Activated T-helper 9 cell treated with anti-CD3 and anti-CD28 coated beads, Interleukin-2, amount 50 U/mL, for 16 hours (primary cell): ENCODE measurements at regions not wholly inside any gene's neighbourhood (a gene's known extent, or its start where the extent isn't known, plus 50 kb on each side); places are given as distances from the start of the nearest gene placed in this dataset.

Source experiments
- DNase-seq: peaks from one replicate; pipeline ENCODE4 v3.0.0-alpha.2; 2020; ENCODE audit warnings: low read depth

GRCh38 chr14:56918849-56919574, 108.7 kb upstream of the OTX2 start:
- DNase-seq, result no peak

DNA sequence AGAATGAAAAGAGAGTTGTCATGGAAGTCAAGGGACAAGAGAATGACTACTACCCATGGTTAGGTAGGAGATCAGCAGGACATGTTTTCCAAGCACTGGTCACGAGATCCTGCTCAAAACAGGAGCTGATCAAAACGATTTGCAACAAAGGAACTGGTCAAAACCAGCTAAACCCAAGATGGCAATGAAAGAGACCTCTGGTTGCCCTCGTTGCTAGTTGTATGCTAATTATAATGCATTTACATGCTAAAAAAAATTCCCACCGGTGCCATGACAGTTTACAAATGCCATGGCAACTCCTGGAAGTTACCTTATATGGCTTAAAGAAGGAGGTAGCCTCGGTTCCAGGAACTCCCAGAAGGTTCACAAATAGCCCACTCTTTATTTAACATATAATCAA, 95.0 kb upstream of the OTX2 start:
- DNase-seq, result no peak

DNA sequence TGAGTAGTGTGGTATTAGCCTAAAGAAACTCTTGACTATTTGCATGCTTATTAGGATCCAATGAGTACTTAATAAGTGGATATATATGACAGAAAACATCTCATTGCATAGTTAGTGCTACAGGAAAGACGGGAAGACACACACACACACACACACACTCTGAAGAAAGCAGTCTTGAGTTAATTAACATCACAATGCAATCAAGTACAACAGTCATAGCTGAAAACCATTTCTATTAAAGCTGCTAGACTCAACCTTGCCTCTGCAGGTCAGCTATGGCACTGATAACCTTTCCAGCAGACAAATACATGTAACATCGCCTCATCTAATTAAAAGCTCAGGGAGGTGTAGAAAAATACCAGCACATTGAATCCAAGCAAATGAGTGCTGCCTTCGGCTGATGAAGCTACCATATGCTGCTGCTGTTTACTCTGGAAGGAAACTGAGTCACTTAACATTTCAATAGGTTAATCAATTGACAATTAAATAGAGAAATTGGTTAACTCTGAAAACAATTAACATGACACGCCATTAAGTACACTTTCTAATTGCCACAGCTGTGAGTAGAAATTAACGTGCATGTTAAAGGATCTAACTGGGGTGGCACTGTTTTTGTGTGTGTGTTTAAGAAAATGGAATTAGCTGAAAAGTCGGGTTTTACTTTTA, 93.2 kb upstream of the OTX2 start:
- DNase-seq, result no peak

DNA sequence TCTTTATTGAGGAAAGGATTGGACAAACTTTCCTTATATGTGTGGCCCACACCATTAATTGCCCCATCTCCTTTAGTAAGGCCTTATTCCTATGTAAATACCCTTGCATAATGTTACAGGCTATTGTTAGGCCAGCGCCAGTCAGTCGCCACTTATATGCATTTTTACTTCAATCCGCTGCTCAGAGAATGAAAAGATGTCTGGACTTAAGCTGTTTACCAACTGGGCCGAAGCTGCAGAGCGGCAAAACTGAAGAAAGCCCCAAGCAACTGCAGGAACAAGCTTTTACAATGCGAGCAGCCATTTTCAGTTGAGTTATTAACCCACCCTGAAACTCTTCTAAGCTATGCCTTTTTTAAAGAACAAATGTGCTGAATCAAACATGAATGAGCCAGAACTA, 92.1 kb upstream of the OTX2 start:
- DNase-seq, result no peak

- no peak for DNase-seq
Observed at GRCh38 chr14:56900726-56901125, 90.4 kb upstream of the OTX2 start.

- DNase-seq, result no peak
Observed at GRCh38 chr14:56899829-56900228, 89.5 kb upstream of the OTX2 start.

DNA sequence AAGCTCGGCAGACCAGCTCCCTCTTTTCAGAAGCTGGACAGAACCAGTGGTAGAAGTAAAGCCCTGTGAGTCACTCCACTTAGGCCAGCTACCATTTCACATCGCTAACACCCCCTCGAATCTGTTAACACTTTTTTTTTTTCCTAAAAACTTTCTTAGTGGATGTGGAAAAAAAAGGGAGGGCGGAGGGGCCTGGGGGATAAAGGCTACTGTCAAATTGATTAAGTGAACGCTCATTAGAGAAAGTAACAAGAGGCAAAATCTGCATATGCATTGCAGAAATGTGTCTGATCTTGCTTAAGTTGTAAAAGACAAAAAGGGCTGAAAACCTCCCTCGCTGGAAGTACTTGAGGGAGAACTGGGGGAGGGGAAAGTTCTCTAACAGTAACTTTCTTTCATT, 86.6 kb upstream of the OTX2 start:
- DNase-seq, result no peak

DNA sequence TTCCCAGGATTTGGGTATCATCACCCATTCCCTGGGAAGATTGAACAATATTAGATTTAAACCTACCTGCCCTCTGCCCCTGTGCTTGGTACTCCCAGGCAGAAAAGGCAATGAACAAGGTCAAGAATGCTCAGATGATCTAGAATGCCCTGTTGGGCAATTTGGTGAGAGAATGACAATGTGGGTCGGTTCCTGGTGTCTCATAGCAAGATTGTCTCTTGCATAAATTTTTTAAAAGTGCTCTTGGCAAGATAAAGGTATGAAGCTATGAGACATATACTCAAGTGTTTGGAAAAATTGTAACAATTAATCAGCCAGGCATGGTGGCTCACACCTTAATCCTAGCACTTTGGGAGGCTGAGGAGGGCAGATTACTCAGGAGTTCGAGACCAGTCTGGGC, 86.0 kb upstream of the OTX2 start:
- DNase-seq, result no peak

- no peak for DNase-seq
Observed at GRCh38 chr14:56895154-56895553, 84.9 kb upstream of the OTX2 start.

DNA sequence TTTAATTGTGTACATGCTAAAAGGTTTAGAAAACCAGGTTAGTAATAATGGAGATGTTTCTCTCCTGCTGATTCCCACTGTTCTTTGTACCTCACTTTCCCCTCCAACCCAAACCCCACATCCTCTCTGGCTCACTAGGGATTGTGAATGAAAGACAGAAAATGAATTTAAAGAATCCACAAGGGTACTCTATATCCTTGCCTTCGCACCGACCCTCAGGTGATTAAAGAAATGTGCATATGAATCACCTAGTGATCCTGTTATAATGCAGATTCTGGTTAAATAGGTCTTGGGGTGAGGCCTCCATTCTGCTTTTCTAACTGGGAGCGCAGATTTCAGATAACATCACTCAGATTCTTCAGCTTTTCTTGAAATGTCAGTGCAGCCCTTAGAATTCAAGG, 84.3 kb upstream of the OTX2 start:
- DNase-seq, result no peak

DNA sequence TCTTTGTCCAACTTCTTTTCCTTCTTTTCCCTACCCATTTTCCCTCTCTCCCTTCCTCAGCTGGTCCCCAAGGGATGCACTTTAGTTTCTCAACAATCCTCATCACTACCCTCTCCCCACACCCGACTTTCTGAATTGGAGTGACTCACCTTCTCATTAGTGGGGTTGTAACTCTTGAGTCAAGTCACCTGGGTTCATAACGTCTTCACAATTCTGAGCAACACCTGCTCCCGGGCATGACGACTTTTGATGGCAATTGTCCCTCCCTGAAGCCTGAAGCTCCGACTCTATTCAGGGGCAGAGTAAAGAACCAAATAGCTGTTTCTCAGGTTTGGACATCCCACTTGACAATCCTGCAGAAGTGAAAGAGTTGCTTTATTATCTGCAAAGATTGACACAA, 82.7 kb upstream of the OTX2 start:
- no peak for DNase-seq

DNA sequence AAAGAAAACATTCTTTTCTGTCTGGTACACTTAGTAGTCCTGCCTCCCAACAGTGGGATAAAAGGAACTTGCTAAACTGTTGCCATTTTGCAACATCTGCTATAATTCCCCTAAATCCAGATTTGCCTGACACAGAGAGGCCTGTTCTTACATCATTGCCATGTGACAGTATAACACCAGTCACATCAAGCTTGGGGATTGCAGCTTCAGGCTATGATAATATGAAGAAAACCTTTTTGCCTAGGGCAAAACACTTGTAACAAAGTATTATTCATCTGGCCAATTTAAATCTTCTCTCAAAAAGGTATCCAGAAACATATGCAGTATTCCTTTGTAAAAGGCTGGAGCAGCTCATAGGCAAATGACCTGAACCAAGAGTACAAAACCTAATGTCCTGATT, 80.9 kb upstream of the OTX2 start:
- DNase-seq, result no peak

GRCh38 chr14:56889705-56890104, 79.4 kb upstream of the OTX2 start:
- DNase-seq, result no peak

DNA sequence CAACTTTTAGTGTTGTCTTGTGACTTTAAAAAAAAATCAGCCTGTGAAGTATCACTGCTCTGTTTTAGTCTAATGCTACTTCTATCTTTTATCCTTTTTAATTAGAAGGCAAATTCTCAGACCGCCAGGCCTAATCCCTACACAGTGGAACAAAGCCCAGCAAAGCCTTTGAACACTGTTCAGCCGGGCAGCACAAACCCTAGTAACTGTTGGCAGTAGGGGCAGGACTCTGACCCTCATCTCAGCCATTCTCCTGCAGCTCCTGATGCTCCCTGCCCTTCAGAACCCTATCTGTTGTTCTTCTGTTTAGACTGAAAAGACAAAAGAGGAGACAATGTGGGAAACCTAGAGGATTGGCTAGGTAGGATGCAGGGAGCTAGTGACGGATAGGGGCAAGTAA, 78.0 kb upstream of the OTX2 start:
- DNase-seq, result no peak

- DNase-seq, result no peak
Observed at GRCh38 chr14:56887216-56887615, 76.9 kb upstream of the OTX2 start.

DNA sequence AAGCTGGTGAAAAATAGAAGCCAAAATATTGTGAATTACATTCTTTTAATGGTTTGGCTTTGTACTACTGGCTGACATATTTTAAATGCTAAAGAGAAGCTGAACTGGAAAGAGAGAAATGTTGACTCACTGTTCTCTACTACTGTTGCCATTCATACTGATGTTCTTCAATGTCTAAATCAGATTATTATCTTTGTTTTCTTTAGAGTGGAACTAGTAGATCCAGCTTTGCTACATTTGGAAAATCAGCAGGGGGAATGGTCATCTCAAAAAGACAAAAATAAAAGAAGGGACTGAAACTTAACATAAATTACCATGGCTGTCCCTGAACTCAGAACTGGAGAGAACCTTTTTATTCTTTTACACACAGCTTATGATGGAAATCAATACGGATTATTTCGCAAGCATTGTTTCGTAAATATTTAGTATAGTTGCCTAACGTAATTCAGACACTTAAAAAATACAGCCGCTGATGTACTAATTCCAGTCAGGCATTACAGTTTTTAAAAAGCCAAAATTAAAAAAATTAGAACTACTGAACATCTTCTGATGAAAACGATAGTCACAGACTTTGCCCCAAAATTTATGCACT, 76.3 kb upstream of the OTX2 start:
- DNase-seq, result no peak

GRCh38 chr14:56885825-56886224, 75.5 kb upstream of the OTX2 start:
- DNase-seq, result no peak

DNA sequence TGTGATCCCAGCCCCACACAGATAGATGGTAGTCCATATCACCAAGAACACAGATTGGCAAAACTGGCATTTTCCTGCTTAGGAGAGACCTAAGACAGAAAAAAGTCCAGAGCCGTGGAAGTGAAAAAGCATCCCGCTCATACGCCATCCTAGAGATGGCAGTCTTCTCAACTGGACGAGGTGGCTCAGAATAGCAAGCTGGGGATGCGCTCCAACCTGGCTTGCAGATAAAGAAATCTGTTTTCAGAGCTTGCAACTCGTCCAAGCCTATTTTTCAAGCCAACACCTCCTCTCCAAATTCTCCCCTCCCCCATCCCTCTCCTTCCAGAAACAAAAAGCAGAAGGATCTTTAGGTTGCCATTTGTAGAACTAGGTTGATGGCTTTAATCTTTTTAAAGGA, 74.3 kb upstream of the OTX2 start:
- DNase-seq, result no peak

DNA sequence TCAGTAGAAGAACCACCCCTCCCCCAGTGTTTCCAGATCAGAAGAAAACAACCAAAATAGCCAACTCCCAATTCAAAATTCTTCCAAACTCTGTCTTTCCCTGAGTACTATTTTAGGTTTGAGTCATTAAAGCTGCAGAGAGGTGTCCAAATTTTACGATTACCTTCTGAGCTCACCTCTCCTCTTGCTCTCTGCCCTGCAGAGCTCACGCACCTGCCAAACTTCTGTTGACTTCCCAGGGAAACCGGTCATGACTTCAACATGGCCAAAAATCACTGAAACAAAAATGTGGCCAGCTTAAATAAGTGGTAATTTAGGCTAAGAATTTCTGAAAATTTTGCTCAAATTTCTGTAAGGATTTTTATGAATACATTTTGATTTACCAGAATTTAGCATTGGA, 70.9 kb upstream of the OTX2 start:
- DNase-seq, result no peak

- DNase-seq, result no peak
Observed at GRCh38 chr14:56878766-56879165, 68.5 kb upstream of the OTX2 start.

DNA sequence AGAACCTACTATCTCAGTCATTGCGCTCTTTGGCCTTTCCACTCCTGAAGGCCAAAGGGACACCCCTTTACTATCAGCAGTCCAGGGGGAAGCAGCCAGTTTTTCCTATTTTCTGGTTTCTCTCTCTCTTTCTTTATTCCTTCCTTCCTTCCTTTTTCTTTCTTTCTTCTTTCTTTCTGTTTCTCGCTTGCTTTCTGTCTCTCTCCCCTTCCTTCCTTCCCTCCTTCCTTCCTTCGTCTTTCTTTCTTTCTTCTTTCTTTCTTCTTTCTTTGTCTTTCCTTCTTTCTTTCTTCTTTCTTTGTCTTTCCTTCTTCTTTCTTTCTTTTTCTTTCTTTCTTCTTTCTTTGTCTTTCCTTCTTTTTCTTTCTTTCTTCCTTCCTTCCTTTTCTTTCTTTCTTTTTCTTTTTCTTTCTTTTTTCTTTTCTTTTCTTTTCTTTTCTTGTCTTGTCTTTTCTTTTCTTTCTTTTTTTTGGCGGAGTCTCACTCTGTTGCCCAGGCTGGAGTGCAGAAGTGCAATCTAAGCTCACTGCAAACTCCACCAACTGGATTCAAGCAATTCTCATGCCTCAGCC, 64.9 kb upstream of the OTX2 start:
- DNase-seq, result no peak

- no peak for DNase-seq
Observed at GRCh38 chr14:56874375-56874774, 64.1 kb upstream of the OTX2 start.

DNA sequence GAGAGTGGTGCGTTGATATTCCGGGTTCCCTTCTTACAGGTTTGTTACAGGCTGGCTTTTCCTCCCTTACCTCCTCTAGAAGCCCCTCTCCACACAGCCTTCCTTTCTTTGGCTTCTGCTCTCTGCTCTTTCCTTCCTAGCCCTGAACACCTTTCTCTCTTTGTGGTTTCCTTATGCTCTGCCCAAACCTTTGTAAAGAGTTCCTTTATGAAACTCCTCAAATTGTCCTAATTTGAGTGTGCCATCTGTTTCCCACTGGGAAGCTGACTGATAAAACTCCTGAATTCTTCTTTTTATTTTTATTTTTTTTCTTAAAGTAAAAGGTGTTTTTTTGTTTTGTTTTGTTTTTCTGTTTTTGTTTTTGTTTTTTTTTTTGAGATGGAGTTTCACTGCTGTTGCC, 60.1 kb upstream of the OTX2 start:
- no peak for DNase-seq
